ENCODE measurements at regions not wholly inside any gene's neighbourhood (a gene's known extent, or its start where the extent isn't known, plus 50 kb on each side); places are given as distances from the start of the nearest gene placed in this dataset.

DNA sequence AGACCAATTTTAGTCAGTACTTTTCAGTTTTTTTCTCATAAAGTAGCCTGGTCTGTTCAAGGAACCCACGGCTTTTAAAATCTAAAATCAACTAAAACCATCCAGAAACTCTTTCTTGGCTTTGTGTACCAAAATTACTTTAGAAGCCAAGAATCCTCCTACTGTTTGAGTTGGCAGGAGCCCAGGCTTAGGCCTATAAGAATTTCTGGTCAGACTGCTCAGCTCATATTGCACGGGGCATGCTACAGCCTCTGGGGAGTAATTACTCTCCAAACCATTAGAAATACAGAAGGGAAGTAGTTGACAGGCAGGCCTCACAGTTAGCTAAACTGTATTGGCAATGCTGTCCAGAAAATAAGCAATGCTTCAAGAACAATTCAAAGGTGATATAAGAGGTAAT is 1862.9 kb upstream of the RAG2 start:
- Histone ChIP-seq H3K4me3 (ENCODE audit: low read depth in 2 of 2, low read length in 2 of 2) (no peak overlapping the region), H3K4me1 (ENCODE audit: control insufficient read depth, insufficient read depth, low read length) (no peaks in the 10 kb centered on the region), H3K36me3 (ENCODE audit: control insufficient read depth, insufficient read depth, low read length) (no peaks in the 10 kb centered on the region), H3K27me3 (ENCODE audit: control insufficient read depth, insufficient read depth, low read length) (no peaks in the 10 kb centered on the region), H3K9me3 (ENCODE audit: control insufficient read depth, insufficient read depth, low read depth, low read length) (no peaks in the 10 kb centered on the region), H3K27ac (ENCODE audit: low read length) (no peak overlapping the region)
- no TSS peak for BruUV-seq (replicated peaks)
- POLR2A ChIA-PET, result no interaction called here
- intact Hi-C loops (cut with micrococcal nuclease; ENCODE audit: unreplicated experiment) (no loop called here), in situ Hi-C loops (cut with HindIII; ENCODE audit: low pct_unique_long_range_greater_than_20kb, low sequenced_read_pairs) (no loop called here)
- DNase-seq (ENCODE audit: low read depth, low spot score) (no peak), ATAC-seq (peak; percentile 88)
- TF ChIP-seq, protein P1, sequence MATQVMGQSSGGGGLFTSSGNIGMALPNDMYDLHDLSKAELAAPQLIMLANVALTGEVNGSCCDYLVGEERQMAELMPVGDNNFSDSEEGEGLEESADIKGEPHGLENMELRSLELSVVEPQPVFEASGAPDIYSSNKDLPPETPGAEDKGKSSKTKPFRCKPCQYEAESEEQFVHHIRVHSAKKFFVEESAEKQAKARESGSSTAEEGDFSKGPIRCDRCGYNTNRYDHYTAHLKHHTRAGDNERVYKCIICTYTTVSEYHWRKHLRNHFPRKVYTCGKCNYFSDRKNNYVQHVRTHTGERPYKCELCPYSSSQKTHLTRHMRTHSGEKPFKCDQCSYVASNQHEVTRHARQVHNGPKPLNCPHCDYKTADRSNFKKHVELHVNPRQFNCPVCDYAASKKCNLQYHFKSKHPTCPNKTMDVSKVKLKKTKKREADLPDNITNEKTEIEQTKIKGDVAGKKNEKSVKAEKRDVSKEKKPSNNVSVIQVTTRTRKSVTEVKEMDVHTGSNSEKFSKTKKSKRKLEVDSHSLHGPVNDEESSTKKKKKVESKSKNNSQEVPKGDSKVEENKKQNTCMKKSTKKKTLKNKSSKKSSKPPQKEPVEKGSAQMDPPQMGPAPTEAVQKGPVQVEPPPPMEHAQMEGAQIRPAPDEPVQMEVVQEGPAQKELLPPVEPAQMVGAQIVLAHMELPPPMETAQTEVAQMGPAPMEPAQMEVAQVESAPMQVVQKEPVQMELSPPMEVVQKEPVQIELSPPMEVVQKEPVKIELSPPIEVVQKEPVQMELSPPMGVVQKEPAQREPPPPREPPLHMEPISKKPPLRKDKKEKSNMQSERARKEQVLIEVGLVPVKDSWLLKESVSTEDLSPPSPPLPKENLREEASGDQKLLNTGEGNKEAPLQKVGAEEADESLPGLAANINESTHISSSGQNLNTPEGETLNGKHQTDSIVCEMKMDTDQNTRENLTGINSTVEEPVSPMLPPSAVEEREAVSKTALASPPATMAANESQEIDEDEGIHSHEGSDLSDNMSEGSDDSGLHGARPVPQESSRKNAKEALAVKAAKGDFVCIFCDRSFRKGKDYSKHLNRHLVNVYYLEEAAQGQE (IDR thresholded peaks at IDR 0.05; ENCODE audit: insufficient read depth in 1 of 2, low read depth in 2 of 2, low read length in 1 of 2), result no peak
- TF ChIP-seq SIN3A (IDR thresholded peaks at IDR 0.05; ENCODE audit: borderline replicate concordance, insufficient read depth, low read depth, low read length) (no peak), POLR2AphosphoS5 (IDR thresholded peaks at IDR 0.05; ENCODE audit: low read depth, low read length) (no peak; the same call in 1 of the 2 replicates), TCF7L2 (IDR thresholded peaks at IDR 0.05; ENCODE audit: low read depth, low read length) (no peak)
- TF ChIP-seq, protein P2, sequence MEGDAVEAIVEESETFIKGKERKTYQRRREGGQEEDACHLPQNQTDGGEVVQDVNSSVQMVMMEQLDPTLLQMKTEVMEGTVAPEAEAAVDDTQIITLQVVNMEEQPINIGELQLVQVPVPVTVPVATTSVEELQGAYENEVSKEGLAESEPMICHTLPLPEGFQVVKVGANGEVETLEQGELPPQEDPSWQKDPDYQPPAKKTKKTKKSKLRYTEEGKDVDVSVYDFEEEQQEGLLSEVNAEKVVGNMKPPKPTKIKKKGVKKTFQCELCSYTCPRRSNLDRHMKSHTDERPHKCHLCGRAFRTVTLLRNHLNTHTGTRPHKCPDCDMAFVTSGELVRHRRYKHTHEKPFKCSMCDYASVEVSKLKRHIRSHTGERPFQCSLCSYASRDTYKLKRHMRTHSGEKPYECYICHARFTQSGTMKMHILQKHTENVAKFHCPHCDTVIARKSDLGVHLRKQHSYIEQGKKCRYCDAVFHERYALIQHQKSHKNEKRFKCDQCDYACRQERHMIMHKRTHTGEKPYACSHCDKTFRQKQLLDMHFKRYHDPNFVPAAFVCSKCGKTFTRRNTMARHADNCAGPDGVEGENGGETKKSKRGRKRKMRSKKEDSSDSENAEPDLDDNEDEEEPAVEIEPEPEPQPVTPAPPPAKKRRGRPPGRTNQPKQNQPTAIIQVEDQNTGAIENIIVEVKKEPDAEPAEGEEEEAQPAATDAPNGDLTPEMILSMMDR (IDR thresholded peaks at IDR 0.05), result no peak
- CTCF ChIA-PET, result no interaction called here

DNA sequence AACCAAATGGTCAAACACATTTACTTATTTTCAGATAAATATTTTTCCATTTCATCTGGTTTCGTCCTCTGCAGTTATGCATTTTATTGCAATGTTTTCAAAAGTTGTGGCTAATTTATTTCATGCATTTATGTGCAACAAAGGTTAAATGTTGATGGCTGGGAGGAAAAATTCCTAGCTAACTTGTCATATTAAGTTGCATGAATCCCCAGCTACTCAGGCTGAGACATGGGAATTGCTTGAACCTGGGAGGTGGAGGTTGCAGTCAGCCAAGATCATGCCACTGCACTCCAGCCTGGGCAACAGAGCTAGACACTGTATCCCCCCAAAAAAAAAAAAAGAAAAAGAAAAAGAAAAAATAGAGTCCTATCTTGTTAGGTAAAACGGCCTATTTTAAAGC is 1862.4 kb upstream of the RAG2 start:
- H3K27ac ChIP-seq (ENCODE audit: low read length), result no peak overlapping the region

More for the DNA sequence above, 1862.4 kb upstream of the RAG2 start:
- TF ChIP-seq, protein P2 (IDR thresholded peaks at IDR 0.05), result no peak
- intact Hi-C loops (cut with micrococcal nuclease; ENCODE audit: unreplicated experiment) (no loop called here), in situ Hi-C loops (cut with HindIII; ENCODE audit: low pct_unique_long_range_greater_than_20kb, low sequenced_read_pairs) (no loop called here)
- no TSS peak for BruUV-seq (replicated peaks)
- ChIA-PET CTCF (no interaction called here), POLR2A (no interaction called here)
- no peak overlapping the region for H3K4me3 ChIP-seq (ENCODE audit: low read depth in 2 of 2, low read length in 2 of 2)
- H3K9me3 ChIP-seq (ENCODE audit: control insufficient read depth, insufficient read depth, low read depth, low read length), result no peaks in the 10 kb centered on the region
- H3K27me3 ChIP-seq (ENCODE audit: control insufficient read depth, insufficient read depth, low read length), result no peaks in the 10 kb centered on the region
- no peaks in the 10 kb centered on the region for H3K36me3 ChIP-seq (ENCODE audit: control insufficient read depth, insufficient read depth, low read length)
- ATAC-seq (no peak), DNase-seq (ENCODE audit: low read depth, low spot score) (no peak)
- no peaks in the 10 kb centered on the region for H3K4me1 ChIP-seq (ENCODE audit: control insufficient read depth, insufficient read depth, low read length)

Data from Panc1 (cell line).